ENCODE measurements at regions not wholly inside any gene's neighbourhood (a gene's known extent, or its start where the extent isn't known, plus 50 kb on each side); places are given as distances from the start of the nearest gene placed in this dataset.

DNA sequence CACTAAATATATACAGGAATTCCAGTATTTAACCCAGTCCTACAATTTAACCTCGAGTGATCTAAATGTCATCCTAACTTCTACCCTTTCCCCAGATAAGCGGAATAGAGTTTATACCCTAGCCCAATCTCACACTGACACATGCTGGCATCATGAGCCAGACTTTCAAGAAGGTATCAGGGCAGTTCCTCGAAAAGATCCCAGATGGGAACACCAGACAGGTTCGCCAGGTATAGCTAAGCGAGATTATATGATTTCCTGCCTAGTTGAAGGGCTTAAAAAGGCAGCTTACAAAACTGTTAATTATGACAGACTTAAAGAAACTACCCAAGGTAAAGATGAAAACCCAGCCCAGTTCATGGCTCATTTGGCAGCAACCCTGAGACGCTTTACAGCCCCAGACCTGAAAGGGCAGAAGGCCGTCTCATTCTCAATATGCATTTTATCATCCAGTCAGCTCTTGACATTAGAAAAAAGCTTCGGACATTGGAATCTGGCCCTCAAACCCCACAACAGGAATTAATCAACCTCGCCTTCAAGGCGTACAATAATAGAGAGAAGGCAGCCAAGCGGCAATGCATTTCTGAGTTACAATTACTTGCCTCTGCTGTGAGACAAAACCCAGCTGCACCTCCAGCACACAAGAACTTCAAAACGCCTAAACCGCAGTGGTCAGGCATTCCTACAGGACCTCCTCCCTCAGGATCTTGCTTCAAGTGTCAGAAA lies 668.2 kb upstream of the PKDCC start:
- DNase-seq (ENCODE audit: low read depth), result no peak
- no peak overlapping the region for H3K4me3 ChIP-seq (ENCODE audit: control insufficient read depth, low read depth, low read length)
- TF ChIP-seq, protein P1, sequence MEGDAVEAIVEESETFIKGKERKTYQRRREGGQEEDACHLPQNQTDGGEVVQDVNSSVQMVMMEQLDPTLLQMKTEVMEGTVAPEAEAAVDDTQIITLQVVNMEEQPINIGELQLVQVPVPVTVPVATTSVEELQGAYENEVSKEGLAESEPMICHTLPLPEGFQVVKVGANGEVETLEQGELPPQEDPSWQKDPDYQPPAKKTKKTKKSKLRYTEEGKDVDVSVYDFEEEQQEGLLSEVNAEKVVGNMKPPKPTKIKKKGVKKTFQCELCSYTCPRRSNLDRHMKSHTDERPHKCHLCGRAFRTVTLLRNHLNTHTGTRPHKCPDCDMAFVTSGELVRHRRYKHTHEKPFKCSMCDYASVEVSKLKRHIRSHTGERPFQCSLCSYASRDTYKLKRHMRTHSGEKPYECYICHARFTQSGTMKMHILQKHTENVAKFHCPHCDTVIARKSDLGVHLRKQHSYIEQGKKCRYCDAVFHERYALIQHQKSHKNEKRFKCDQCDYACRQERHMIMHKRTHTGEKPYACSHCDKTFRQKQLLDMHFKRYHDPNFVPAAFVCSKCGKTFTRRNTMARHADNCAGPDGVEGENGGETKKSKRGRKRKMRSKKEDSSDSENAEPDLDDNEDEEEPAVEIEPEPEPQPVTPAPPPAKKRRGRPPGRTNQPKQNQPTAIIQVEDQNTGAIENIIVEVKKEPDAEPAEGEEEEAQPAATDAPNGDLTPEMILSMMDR (conservative IDR thresholded peaks at IDR 0.05; ENCODE audit: control insufficient read depth, insufficient read depth, low read depth, low read length), result no peak

GRCh38 chr2:41381701-41382100 lies 666.1 kb upstream of the PKDCC start:
- no peak for DNase-seq (ENCODE audit: low read depth)
- TF ChIP-seq, protein P1 (conservative IDR thresholded peaks at IDR 0.05; ENCODE audit: control insufficient read depth, insufficient read depth, low read depth, low read length), result no peak
- no peak overlapping the region for H3K4me3 ChIP-seq (ENCODE audit: control insufficient read depth, low read depth, low read length)

DNA sequence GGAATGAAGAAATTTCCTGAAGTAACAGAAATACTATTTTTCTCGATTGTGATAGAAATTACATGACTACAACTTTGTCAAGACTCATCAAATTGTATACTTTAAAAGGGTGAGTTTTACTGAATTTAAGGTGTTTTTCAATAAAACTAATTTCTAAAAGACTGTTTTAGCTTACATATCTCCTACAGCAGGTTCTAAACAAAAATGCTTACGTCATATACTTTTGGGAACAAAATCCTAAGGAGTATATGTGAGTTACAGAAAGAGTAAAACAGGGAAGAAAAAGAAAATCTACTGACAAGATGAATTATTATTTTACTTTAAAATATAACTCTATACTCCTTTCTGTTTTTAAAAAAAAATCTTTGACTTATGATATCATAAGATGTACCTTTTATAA lies 660.3 kb upstream of the PKDCC start:
- TF ChIP-seq, protein P1 (conservative IDR thresholded peaks at IDR 0.05; ENCODE audit: control insufficient read depth, insufficient read depth, low read depth, low read length), result no peak
- DNase-seq (ENCODE audit: low read depth), result no peak
- no peak overlapping the region for H3K4me3 ChIP-seq (ENCODE audit: control insufficient read depth, low read depth, low read length)

DNA sequence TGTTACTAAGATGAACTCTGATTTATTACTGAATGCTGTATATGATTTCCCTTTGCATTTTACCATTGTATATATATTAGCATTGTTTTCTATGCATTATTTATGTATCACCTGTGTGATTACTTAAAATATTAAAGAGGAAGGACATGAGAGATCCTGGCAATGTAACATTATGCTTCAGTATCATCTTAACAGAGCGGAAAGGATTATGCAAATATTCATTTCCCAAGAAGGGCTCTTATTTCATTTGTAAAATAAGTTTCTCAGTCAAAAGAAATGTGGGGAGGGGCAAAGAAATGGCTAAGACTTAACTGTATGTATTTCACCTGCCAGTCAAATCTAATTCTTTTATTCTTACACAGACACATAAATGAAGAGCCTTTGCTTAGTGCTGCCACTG lies 654.2 kb upstream of the PKDCC start:
- TF ChIP-seq, protein P1 (conservative IDR thresholded peaks at IDR 0.05; ENCODE audit: control insufficient read depth, insufficient read depth, low read depth, low read length), result no peak
- no peak for DNase-seq (ENCODE audit: low read depth)
- H3K4me3 ChIP-seq (ENCODE audit: control insufficient read depth, low read depth, low read length), result no peak overlapping the region

DNA sequence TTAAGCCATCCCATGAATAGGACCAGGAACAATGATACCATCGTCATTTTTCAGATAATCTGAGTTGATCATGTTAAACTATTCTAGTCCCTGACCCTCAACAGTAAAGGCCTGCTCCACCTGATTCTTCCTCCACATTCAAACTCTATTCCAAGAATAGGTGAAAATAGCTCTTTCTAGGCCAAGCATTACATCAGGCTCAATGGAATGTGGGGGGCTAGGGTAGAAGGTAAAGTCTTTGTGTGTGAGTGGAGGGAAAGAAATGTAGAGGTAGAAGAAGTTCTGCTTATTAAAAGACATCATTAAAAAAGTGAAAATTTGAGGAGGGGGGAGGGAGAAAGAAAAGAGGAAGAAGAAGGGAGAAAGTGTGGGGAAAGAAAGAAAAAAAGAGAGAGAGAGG lies 653.3 kb upstream of the PKDCC start:
- no peak overlapping the region for H3K4me3 ChIP-seq (ENCODE audit: control insufficient read depth, low read depth, low read length)
- no peak for DNase-seq (ENCODE audit: low read depth)
- TF ChIP-seq, protein P1 (conservative IDR thresholded peaks at IDR 0.05; ENCODE audit: control insufficient read depth, insufficient read depth, low read depth, low read length), result no peak

GRCh38 chr2:41395692-41396091 lies 652.1 kb upstream of the PKDCC start:
- H3K4me3 ChIP-seq (ENCODE audit: control insufficient read depth, low read depth, low read length), result no peak overlapping the region
- DNase-seq (ENCODE audit: low read depth), result no peak
- TF ChIP-seq, protein P1 (conservative IDR thresholded peaks at IDR 0.05; ENCODE audit: control insufficient read depth, insufficient read depth, low read depth, low read length), result no peak

All from fibroblast of mammary gland (primary cell).